LoVo (cell line): ENCODE measurements at regions not wholly inside any gene's neighbourhood (a gene's known extent, or its start where the extent isn't known, plus 50 kb on each side); places are given as distances from the start of the nearest gene placed in this dataset.
"Not testable (repeated sequence)": the region's sequence is repeated elsewhere in the genome, so short reads cannot be mapped to it uniquely, and the experiment has no call there.

Experiments
- DNase-seq: peaks from one replicate; pipeline ENCODE4 v3.0.0-alpha.2; 2016; ENCODE audit warnings: low spot score

- no peak for DNase-seq
Observed at GRCh38 chr19:30681162-30682100, 309.2 kb downstream of the ZNF536 start.

- not testable (repeated sequence) for DNase-seq
Observed at GRCh38 chr19:30680399-30680798, 308.2 kb downstream of the ZNF536 start.

- DNase-seq: no peak
Observed at GRCh38 chr19:30679789-30680188, 307.6 kb downstream of the ZNF536 start.

- no peak for DNase-seq
Observed at GRCh38 chr19:30679153-30679702, 307.0 kb downstream of the ZNF536 start.

GRCh38 chr19:30678168-30678567 lies 306.0 kb downstream of the ZNF536 start:
- DNase-seq: no peak

GRCh38 chr19:30677702-30678101 lies 305.5 kb downstream of the ZNF536 start:
- no peak for DNase-seq

- DNase-seq: no peak
Observed at GRCh38 chr19:30676990-30677679, 305.0 kb downstream of the ZNF536 start.

GRCh38 chr19:30675086-30675485 lies 302.9 kb downstream of the ZNF536 start:
- no peak for DNase-seq

GRCh38 chr19:30674656-30675055 lies 302.5 kb downstream of the ZNF536 start:
- DNase-seq: no peak

- DNase-seq: no peak
Observed at GRCh38 chr19:30673336-30673735, 301.2 kb downstream of the ZNF536 start.

GRCh38 chr19:30672926-30673325 lies 300.7 kb downstream of the ZNF536 start:
- DNase-seq: no peak

GRCh38 chr19:30671622-30672051 lies 299.5 kb downstream of the ZNF536 start:
- no peak for DNase-seq

- DNase-seq: no peak
Observed at GRCh38 chr19:30671367-30671619, 299.1 kb downstream of the ZNF536 start.

- DNase-seq: no peak
Observed at GRCh38 chr19:30670562-30671366, 298.6 kb downstream of the ZNF536 start.

- DNase-seq: no peak
Observed at GRCh38 chr19:30670011-30670329, 297.8 kb downstream of the ZNF536 start.

- peak; percentile 37 for DNase-seq
Observed at GRCh38 chr19:30669329-30670010, 297.3 kb downstream of the ZNF536 start.

GRCh38 chr19:30668521-30669155 lies 296.5 kb downstream of the ZNF536 start:
- DNase-seq: no peak

- DNase-seq: no peak
Observed at GRCh38 chr19:30667746-30668145, 295.6 kb downstream of the ZNF536 start.

GRCh38 chr19:30667227-30667626 lies 295.0 kb downstream of the ZNF536 start:
- no peak for DNase-seq

GRCh38 chr19:30666301-30666803 lies 294.2 kb downstream of the ZNF536 start:
- peak; percentile 19 for DNase-seq

GRCh38 chr19:30665449-30665848 lies 293.3 kb downstream of the ZNF536 start:
- DNase-seq: no peak
